OCI-LY3 (cell line): ENCODE measurements at regions not wholly inside any gene's neighbourhood (a gene's known extent, or its start where the extent isn't known, plus 50 kb on each side); places are given as distances from the start of the nearest gene placed in this dataset.

Experiments
- H2AFZ ChIP-seq: fragments of 200-600, 300-600 bp; shearing (Covaris generic); 2 replicates; pipeline ENCODE4 v1.6.0; 2014; ENCODE audit warnings: antibody characterized with exemption, low read depth, low read length
- H3K27ac ChIP-seq: fragments of 200-600, 300-600 bp; sonication (generic); 2 replicates; pipeline ENCODE4 v1.5.1; 2014; ENCODE audit warnings: mild to moderate bottlenecking, low read length, moderate library complexity, mixed read lengths
- H3K27me3 ChIP-seq: fragments of 200-600, 300-600 bp; sonication (generic); 2 replicates; pipeline ENCODE4 v1.6.1; 2014; ENCODE audit warnings: low read depth, low read length, mixed read lengths
- H3K36me3 ChIP-seq: fragments of 200-600, 300-600 bp; sonication (generic); replicated peaks from 2 replicates; pipeline ENCODE3; 2014; ENCODE audit warnings: low read depth, low read length, mixed read lengths
- H3K4me1 ChIP-seq: fragments of 300-600, 200-600 bp; sonication (generic); 2 replicates; pipeline ENCODE4 v1.6.1; 2014; ENCODE audit warnings: low read length, mixed read lengths
- H3K4me2 ChIP-seq: fragments of 200-600, 300-600 bp; sonication (generic); 2 replicates; pipeline ENCODE4 v1.6.1; 2014; ENCODE audit warnings: low read length, mixed read lengths
- H3K4me3 ChIP-seq: fragments of 300-600, 200-600 bp; sonication (generic); 2 replicates; pipeline ENCODE4 v1.5.1; 2014; ENCODE audit warnings: antibody characterized with exemption, mild to moderate bottlenecking, low read length, moderate library complexity
- H3K79me2 ChIP-seq: fragments of 300-600, 200-600 bp; shearing (Covaris generic); 2 replicates; pipeline ENCODE4 v1.6.1; 2014; ENCODE audit warnings: mild to moderate bottlenecking, low read length, mixed read lengths
- H3K9ac ChIP-seq: fragments of 300-600, 200-600 bp; shearing (Covaris generic); 2 replicates; pipeline ENCODE4 v1.6.0; 2014; ENCODE audit warnings: mild to moderate bottlenecking, low read length, moderate library complexity
- H3K9me3 ChIP-seq: fragments of 200-600, 300-600 bp; shearing (Covaris generic); 2 replicates; pipeline ENCODE4 v1.6.1; 2014; ENCODE audit warnings: low read length, mixed read lengths; ENCODE audit not compliant: insufficient read depth
- H4K20me1 ChIP-seq: fragments of 200-600, 300-600 bp; sonication (generic); 2 replicates; pipeline ENCODE4 v1.6.1; 2016; ENCODE audit warnings: low read length, mixed read lengths; ENCODE audit not compliant: insufficient read depth
- EZH2phosphoT487 ChIP-seq: fragments of 200-600 bp; shearing (Covaris generic); IDR thresholded peaks from 2 replicates; pipeline ENCODE4 v1.6.1; 2018; ENCODE audit warnings: antibody characterized with exemption, mixed run types, low read depth
- TF ChIP-seq, protein P1 (sequence below): fragments of 200-600, 300-600 bp; sonication (generic); IDR thresholded peaks from 2 replicates; pipeline ENCODE4 v1.5.1; 2014; ENCODE audit warnings: antibody characterized with exemption, low read length, low read depth

DNA sequence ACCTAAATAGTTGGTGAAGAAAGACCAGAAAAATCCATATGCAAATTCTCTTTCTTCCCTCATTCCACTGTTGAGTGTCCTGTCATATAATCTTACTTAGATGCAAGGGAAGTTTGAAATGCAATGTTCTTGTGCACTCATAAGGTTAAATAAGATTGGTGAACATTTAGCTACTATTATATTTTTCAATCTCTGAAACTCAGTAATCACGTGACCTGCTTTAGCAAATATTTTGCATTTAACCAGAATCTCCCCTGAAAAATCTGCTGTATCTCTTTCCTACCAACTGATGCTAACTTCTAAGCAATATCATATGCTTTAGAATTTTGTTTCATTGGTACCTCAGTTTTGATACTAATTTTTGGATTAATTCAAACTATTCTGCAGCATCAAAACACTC is 533.2 kb downstream of the RIT2 start:
- peaks cover 12% of the 10 kb centered on the region for H3K4me1 ChIP-seq
- H3K79me2 ChIP-seq, result no peaks in the 10 kb centered on the region

DNA sequence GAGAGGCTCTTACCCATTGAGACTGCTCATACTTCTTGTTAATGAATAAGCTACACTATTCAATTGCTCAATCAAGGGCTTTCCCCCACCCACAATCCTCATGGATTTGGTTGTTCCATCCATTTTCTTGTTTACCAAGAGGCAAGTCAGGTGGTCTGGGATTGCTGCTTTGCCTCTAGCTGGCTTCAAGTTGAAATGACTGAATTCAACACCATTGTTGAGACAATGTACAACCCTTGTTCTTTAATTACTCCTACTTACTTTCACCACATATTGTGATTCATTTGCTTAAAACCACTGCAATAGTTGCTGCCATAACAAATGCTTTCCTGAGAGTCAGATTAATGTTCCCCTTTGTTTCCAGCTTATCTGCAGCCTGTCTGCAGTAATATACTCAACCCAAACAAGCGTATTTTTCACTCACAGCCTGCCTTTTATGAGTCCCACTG is 532.2 kb downstream of the RIT2 start:
- no peak overlapping the region for H2AFZ ChIP-seq
- TF ChIP-seq, protein P1, sequence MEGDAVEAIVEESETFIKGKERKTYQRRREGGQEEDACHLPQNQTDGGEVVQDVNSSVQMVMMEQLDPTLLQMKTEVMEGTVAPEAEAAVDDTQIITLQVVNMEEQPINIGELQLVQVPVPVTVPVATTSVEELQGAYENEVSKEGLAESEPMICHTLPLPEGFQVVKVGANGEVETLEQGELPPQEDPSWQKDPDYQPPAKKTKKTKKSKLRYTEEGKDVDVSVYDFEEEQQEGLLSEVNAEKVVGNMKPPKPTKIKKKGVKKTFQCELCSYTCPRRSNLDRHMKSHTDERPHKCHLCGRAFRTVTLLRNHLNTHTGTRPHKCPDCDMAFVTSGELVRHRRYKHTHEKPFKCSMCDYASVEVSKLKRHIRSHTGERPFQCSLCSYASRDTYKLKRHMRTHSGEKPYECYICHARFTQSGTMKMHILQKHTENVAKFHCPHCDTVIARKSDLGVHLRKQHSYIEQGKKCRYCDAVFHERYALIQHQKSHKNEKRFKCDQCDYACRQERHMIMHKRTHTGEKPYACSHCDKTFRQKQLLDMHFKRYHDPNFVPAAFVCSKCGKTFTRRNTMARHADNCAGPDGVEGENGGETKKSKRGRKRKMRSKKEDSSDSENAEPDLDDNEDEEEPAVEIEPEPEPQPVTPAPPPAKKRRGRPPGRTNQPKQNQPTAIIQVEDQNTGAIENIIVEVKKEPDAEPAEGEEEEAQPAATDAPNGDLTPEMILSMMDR, result no peak
- TF ChIP-seq EZH2phosphoT487, result no peak
- H3K9me3 ChIP-seq, result no peaks in the 10 kb centered on the region
- H3K27ac ChIP-seq, result no peak overlapping the region
- H3K4me1 ChIP-seq, result peaks cover 12% of the 10 kb centered on the region
- H4K20me1 ChIP-seq, result no peaks in the 10 kb centered on the region
- no peak overlapping the region for H3K4me3 ChIP-seq
- no peak overlapping the region for H3K9ac ChIP-seq
- no peak overlapping the region for H3K4me2 ChIP-seq
- H3K27me3 ChIP-seq, result no peaks in the 10 kb centered on the region
- no peaks in the 10 kb centered on the region for H3K79me2 ChIP-seq
- H3K36me3 ChIP-seq, result no peaks in the 10 kb centered on the region

More for the DNA sequence above, 533.2 kb downstream of the RIT2 start:
- Histone ChIP-seq H3K27me3 (no peaks in the 10 kb centered on the region), H3K4me2 (no peak overlapping the region), H3K9ac (no peak overlapping the region), H3K9me3 (no peaks in the 10 kb centered on the region), H3K36me3 (no peaks in the 10 kb centered on the region), H4K20me1 (no peaks in the 10 kb centered on the region), H3K27ac (no peak overlapping the region), H2AFZ (no peak overlapping the region), H3K4me3 (no peak overlapping the region)
- TF ChIP-seq EZH2phosphoT487, result no peak
- TF ChIP-seq, protein P1, result no peak

DNA sequence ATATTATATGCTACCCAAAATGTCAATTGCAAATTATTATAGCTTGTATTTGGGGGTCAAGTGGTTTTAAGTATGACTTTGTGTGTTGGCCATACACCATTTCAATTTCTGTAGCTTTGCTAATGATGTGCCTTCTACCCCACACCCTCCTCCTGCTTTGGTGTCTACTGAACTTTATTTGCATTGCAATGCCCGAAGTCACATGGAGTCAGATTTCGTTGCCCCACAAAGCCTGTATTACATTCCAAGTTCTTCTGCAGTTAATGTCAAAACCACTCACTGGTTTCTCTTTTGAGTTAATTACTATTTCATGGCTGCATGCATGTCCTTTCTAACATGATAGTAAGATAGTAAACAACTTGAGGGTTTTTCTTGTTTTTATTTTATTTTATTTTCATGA is 528.9 kb downstream of the RIT2 start:
- Histone ChIP-seq H3K27me3 (no peaks in the 10 kb centered on the region), H3K4me2 (no peak overlapping the region), H3K9ac (no peak overlapping the region), H3K27ac (no peak overlapping the region), H3K79me2 (no peaks in the 10 kb centered on the region), H3K4me1 (peaks cover 5% of the 10 kb centered on the region), H3K4me3 (no peak overlapping the region), H4K20me1 (no peaks in the 10 kb centered on the region), H3K9me3 (no peaks in the 10 kb centered on the region), H2AFZ (no peak overlapping the region), H3K36me3 (no peaks in the 10 kb centered on the region)
- TF ChIP-seq EZH2phosphoT487, result no peak
- TF ChIP-seq, protein P1, result no peak

DNA sequence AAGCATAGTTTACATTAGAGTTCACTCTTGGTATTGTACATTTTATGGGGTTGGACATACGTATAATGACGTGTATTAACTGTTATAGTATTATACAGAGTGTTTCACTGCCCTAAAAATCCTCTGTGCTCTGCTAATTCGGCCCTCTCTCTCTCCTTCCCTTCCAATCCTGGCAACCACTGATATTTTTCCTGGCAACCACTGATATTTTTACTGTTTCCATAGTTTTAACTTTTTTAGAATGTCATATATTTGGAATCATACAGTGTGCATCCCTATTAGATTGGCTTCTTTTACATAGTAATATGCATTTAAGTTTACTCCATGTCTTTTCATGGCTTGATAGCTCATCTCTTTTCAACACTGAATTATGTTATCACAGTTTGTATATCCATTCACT is 526.7 kb downstream of the RIT2 start:
- H3K36me3 ChIP-seq, result no peaks in the 10 kb centered on the region
- H3K4me3 ChIP-seq, result no peak overlapping the region
- H2AFZ ChIP-seq, result no peak overlapping the region
- H3K4me1 ChIP-seq, result no peaks in the 10 kb centered on the region
- H3K9me3 ChIP-seq, result no peaks in the 10 kb centered on the region
- no peaks in the 10 kb centered on the region for H3K27me3 ChIP-seq
- H3K4me2 ChIP-seq, result no peak overlapping the region
- TF ChIP-seq EZH2phosphoT487, result no peak
- TF ChIP-seq, protein P1, result no peak
- H3K9ac ChIP-seq, result no peak overlapping the region
- H3K79me2 ChIP-seq, result no peaks in the 10 kb centered on the region
- no peaks in the 10 kb centered on the region for H4K20me1 ChIP-seq
- H3K27ac ChIP-seq, result no peak overlapping the region
